Spleen (tissue), 11 donors: ENCODE measurements at regions not wholly inside any gene's neighbourhood (a gene's known extent, or its start where the extent isn't known, plus 50 kb on each side); places are given as distances from the start of the nearest gene placed in this dataset.

Experiments used
- DNase-seq: peaks from one replicate; pipeline ENCODE4 v3.0.0-alpha.2; 2020
- H3K27ac ChIP-seq, 8 donors: fragments of 200-600 bp; sonication (generic) in 7 of 8; 1 replicate in 4 of 8; 2 replicates in 4 of 8; pipeline versions ENCODE4 v1.5.0 to v1.8.0; 2016 to 2021; ENCODE audit warnings: inconsistent platforms in 4 of 8, mild to moderate bottlenecking in 4 of 8, moderate library complexity in 1 of 8
- H3K27me3 ChIP-seq, 7 donors: fragments of 200-600 bp; sonication (generic) in 6 of 7; replicated peaks in 1 of 7; 1 replicate in 4 of 7; 2 replicates in 3 of 7; pipeline versions ENCODE4 v1.5.0 to v1.8.0; 2016 to 2021; ENCODE audit warnings: inconsistent platforms in 3 of 7, mild to moderate bottlenecking in 1 of 7
- H3K36me3 ChIP-seq, 6 donors: fragments of 200-600 bp; sonication (generic) in 5 of 6; 1 replicate in 4 of 6; 2 replicates in 2 of 6; pipeline versions ENCODE4 v1.5.0 to v1.8.0; 2016 to 2021; ENCODE audit warnings: inconsistent platforms in 2 of 6
- H3K4me1 ChIP-seq, 6 donors: fragments of 200-600 bp; sonication (generic) in 5 of 6; 1 replicate in 3 of 6; 2 replicates in 3 of 6; pipeline versions ENCODE4 v1.5.0 to v1.8.0; 2016 to 2021; ENCODE audit warnings: inconsistent platforms in 3 of 6
- H3K4me3 ChIP-seq, 8 donors: fragments of 200-600 bp; sonication (generic) in 7 of 8; 1 replicate in 4 of 8; 2 replicates in 4 of 8; pipeline versions ENCODE4 v1.5.0 to v1.8.0; 2016 to 2021; ENCODE audit warnings: inconsistent platforms in 4 of 8, mild to moderate bottlenecking in 4 of 8, moderate library complexity in 2 of 8
- H3K9me3 ChIP-seq, 8 donors: fragments of 200-600 bp; sonication (generic) in 7 of 8; 1 replicate in 4 of 8; 2 replicates in 4 of 8; pipeline versions ENCODE4 v1.5.0 to v1.8.0; 2016 to 2021; ENCODE audit warnings: inconsistent platforms in 4 of 8
- CTCF ChIP-seq, 11 experiments: fragments of 200-600 bp in 7 of 11; fragments of 450-650 bp in 4 of 11; sonication (generic) in 4 of 11; IDR thresholded peaks in 8 of 11; conservative IDR thresholded peaks in 3 of 11; 1 replicate in 7 of 11; 2 replicates in 4 of 11; pipeline versions ENCODE4 v1.4.0 to v1.8.0; 2016 to 2021; ENCODE audit warnings: antibody characterized with exemption in 11 of 11, inconsistent platforms in 4 of 11, mild to moderate bottlenecking in 1 of 11
- POLR2A ChIP-seq, 3 donors: fragments of 450-650 bp; IDR thresholded peaks; one replicate each; pipeline ENCODE4 v1.5.1; 2017; ENCODE audit warnings: antibody characterized with exemption in 3 of 3, mild to moderate bottlenecking in 1 of 3
- POLR2AphosphoS5 ChIP-seq, 3 donors: sonication (generic); formaldehyde crosslinking; IDR thresholded peaks; one replicate each; pipeline ENCODE4 v1.5.1; 2017; ENCODE audit warnings: antibody characterized with exemption in 3 of 3
- WGBS, 5 donors: extraction: QIAGEN DNeasy Blood & Tissue Kit in 3 of 5; methylation state at CpG; one replicate each; pipeline versions ENCODE4 v1.1.5 to v1.1.7; 2013 to 2018; 5-methylcytosine and 5-hydroxymethylcytosine counted together
- intact Hi-C: fragments of 100-400 bp; cut with DNase I; formaldehyde crosslinking; loops from one replicate; pipeline ENCODE4 v1.15.0; 2023; ENCODE audit warnings: low total_unique reads
- donor health status: healthy with polysubstance abuse.
- donor health status: DM: no; HTN: no; CAD: no; lungs with moderate emphysema.
- donor health status: DM: no; HTN: no; CAD: no.
- donor health status: Bipolar disorder and iron deficiency.
- donor health status: healthy.
- donor health status: DM: no; HTN: no; CAD: no.
- donor health status: DM: yes; HTN: yes; CAD: no.

GRCh38 chr7:31411416-31411815, 70.9 kb upstream of the NEUROD6 start:
- intact Hi-C loops = no loop called here
- no peaks in the 10 kb centered on the region for H3K4me1 ChIP-seq
- no peaks in the 10 kb centered on the region for H3K27me3 ChIP-seq
- H3K36me3 ChIP-seq = no peaks in the 10 kb centered on the region
- no peak for TF ChIP-seq POLR2A (IDR thresholded peaks at IDR 0.05)
- TF ChIP-seq CTCF (IDR thresholded peaks at IDR 0.05 in 8 of 11, conservative IDR thresholded peaks at IDR 0.05 in 3 of 11) = no peak
- TF ChIP-seq POLR2AphosphoS5 (IDR thresholded peaks at IDR 0.05) = no peak
- no peaks in the 10 kb centered on the region for H3K9me3 ChIP-seq
- DNase-seq = no peak
- H3K4me3 ChIP-seq = no peak overlapping the region
- WGBS, 5 donors = 86 to 97% (median 89%) methylated on average over 1 of the region's 1 CpG
- H3K27ac ChIP-seq = no peak overlapping the region

- no peaks in the 10 kb centered on the region for H3K27me3 ChIP-seq
- no peaks in the 10 kb centered on the region for H3K4me1 ChIP-seq
- WGBS, 5 donors = 65 to 80% (median 74%) methylated on average over 1 of the region's 1 CpG
- no peak for DNase-seq
- H3K9me3 ChIP-seq = no peaks in the 10 kb centered on the region
- H3K27ac ChIP-seq = no peak overlapping the region
- H3K36me3 ChIP-seq = no peaks in the 10 kb centered on the region
- intact Hi-C loops = no loop called here
- no peak for TF ChIP-seq POLR2A (IDR thresholded peaks at IDR 0.05)
- TF ChIP-seq CTCF (IDR thresholded peaks at IDR 0.05 in 8 of 11, conservative IDR thresholded peaks at IDR 0.05 in 3 of 11) = no peak
- TF ChIP-seq POLR2AphosphoS5 (IDR thresholded peaks at IDR 0.05) = no peak
- H3K4me3 ChIP-seq = no peak overlapping the region
Observed at GRCh38 chr7:31413766-31414165, 73.2 kb upstream of the NEUROD6 start.

GRCh38 chr7:31416381-31416870, 75.9 kb upstream of the NEUROD6 start:
- H3K4me1 ChIP-seq = no peaks in the 10 kb centered on the region
- no peak for DNase-seq
- H3K36me3 ChIP-seq = no peaks in the 10 kb centered on the region
- TF ChIP-seq POLR2AphosphoS5 (IDR thresholded peaks at IDR 0.05) (no peak), POLR2A (IDR thresholded peaks at IDR 0.05) (no peak), CTCF (IDR thresholded peaks at IDR 0.05 in 8 of 11, conservative IDR thresholded peaks at IDR 0.05 in 3 of 11) (no peak)
- no peaks in the 10 kb centered on the region for H3K27me3 ChIP-seq
- H3K27ac ChIP-seq = no peak overlapping the region
- intact Hi-C loops = no loop called here
- WGBS, 5 donors = 64 to 73% (median 66%) methylated on average over 5 of the region's 5 CpGs
- H3K4me3 ChIP-seq = no peak overlapping the region
- H3K9me3 ChIP-seq = no peaks in the 10 kb centered on the region

- no peak overlapping the region for H3K27ac ChIP-seq
- WGBS, 5 donors = 81 to 88% (median 87%) methylated on average over 2 of the region's 2 CpGs
- H3K4me3 ChIP-seq = no peak overlapping the region
- intact Hi-C loops = no loop called here
- TF ChIP-seq CTCF (IDR thresholded peaks at IDR 0.05 in 8 of 11, conservative IDR thresholded peaks at IDR 0.05 in 3 of 11) = no peak
- no peak for TF ChIP-seq POLR2AphosphoS5 (IDR thresholded peaks at IDR 0.05)
- no peak for TF ChIP-seq POLR2A (IDR thresholded peaks at IDR 0.05)
- DNase-seq = no peak
- H3K36me3 ChIP-seq = no peaks in the 10 kb centered on the region
- no peaks in the 10 kb centered on the region for H3K27me3 ChIP-seq
- no peaks in the 10 kb centered on the region for H3K4me1 ChIP-seq
- H3K9me3 ChIP-seq = no peaks in the 10 kb centered on the region
Observed at GRCh38 chr7:31418928-31419327, 78.4 kb upstream of the NEUROD6 start.
